ENCODE measurements at regions not wholly inside any gene's neighbourhood (a gene's known extent, or its start where the extent isn't known, plus 50 kb on each side); places are given as distances from the start of the nearest gene placed in this dataset.

GRCh38 chr5:175765858-175766257, 105.5 kb upstream of the CPLX2 start:
- no peak for DNase-seq

- DNase-seq = no peak
Observed at GRCh38 chr5:175766963-175767362, 104.4 kb upstream of the CPLX2 start.

DNA sequence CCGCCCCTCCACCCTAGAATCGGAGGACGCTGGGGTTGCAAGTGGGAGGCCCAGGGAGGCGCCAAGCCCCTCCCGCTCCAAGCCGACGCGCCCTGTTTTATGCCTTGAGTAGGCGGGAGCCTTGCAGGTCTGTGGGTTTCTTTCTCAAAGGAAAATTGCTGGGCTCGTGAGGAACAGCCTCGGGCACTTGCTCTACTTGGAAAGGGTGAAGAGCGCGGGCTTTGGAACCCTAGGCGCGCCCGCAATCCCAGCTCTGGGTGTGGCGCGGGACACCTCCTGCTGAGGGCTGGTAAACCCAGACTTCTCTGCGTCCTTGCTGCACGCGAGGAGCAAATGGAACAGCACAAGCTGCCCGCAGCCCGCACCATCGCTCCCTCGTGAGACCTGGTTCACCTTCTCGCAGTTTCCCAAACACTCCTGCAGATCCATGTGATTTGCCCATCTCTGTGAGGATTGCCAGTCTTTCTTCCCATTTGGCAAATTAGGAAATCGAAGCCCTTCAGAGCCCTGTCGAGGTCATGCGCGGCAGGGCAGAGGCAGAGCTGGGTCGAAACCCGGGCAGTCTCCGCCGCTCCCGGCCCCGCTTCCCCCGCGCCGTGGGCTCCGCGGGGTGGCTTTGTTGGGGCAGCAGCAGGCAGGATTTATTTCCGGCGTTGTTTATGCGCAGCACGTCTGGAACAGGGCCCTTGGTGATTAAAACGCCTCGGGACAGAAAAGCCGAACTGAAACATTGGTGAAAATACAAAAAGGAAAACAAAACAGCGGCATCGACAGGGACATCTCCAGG, 98.4 kb upstream of the CPLX2 start:
- DNase-seq = no peak

GRCh38 chr5:175773534-175774070, 97.8 kb upstream of the CPLX2 start:
- no peak for DNase-seq

- DNase-seq = no peak
Observed at GRCh38 chr5:175775416-175775815, 96.0 kb upstream of the CPLX2 start.

GRCh38 chr5:175778951-175779503, 92.4 kb upstream of the CPLX2 start:
- peak; percentile 31 for DNase-seq

DNA sequence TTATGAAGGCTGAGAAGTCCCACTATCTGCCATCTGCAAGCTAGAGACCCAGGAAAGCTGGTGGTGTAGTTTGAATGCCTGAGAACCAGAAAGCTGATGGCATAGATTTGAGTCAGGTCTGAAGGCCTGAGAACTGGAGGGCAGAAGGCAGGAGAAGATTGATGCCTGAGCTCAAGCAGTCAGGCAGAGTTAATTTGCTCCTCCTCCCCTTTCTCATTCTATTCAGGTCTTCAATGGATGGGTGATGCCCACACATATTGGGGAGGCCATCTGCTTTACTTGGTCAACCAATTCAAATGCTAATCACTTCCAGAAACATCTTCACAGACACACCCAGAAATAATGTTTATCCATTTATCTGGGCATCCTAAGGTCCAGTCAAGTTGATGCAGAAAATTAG, 87.6 kb upstream of the CPLX2 start:
- no peak for DNase-seq

DNA sequence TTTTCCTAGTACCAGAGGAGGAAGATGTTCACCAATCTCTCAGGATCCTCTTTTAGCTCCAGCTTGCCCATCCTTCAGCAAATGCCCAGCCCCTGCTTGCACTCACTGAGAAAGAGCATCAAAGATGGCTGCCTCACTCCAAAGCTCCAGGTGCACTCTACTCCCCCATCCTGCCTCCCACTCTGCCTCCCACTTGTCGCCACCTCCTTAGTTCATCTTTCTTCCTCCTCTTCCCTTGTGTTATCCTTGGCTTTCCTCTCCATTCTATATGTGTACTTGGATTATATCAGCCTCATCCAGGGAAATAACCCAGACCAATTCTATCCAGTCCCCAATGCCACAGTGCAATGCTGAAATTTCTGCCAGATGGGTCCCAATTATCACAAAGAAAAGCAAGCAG, 87.1 kb upstream of the CPLX2 start:
- no peak for DNase-seq

GRCh38 chr5:175785681-175786080, 85.7 kb upstream of the CPLX2 start:
- no peak for DNase-seq

DNA sequence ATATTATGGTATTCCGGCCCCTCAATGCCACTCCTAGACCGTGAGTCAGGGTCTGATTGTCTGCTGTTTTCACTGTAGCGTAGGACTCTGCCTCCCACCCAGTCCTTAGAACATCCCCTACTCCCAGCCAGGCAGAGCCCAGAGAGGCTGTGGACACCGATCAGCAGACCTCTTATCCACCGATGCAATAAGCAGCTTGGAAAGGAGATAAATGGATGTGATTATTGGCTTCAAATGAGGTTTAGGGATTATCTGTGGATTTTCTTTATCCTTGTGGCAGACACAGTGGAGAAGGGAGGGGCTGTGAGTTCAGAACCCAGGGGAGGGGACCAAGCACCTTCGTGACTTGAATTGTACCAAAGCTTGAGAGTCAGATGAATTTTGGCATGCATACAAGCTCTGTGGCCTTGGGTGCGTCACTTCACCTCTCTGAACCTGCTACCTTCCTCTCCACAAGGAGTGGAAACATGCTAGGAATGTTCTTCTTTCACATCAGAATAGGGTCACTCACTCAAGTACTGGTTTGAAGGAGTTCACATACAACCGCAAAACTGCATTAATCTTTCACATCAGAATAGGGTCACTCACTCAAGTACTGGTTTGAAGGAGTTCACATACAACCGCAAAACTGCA, 83.1 kb upstream of the CPLX2 start:
- DNase-seq = no peak

DNA sequence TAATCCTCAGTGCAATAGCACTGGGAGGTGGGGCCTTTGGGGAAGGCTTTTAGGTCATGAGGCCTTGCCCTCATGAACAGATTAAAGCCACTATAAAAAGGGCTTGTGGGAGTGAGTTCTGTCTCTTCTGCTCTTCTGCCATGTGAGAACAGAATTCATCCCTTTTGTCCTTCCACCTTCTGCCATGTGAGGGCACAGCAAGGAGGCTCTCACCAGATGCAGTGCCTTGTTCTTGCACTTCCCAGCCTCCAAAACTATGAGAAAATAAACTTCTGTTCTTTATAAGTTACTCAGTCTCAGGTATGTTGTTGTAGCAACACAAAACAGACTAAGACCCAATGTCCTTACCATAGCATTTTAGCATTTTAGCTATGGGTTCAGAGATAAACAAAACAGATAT, 81.7 kb upstream of the CPLX2 start:
- DNase-seq = no peak

DNA sequence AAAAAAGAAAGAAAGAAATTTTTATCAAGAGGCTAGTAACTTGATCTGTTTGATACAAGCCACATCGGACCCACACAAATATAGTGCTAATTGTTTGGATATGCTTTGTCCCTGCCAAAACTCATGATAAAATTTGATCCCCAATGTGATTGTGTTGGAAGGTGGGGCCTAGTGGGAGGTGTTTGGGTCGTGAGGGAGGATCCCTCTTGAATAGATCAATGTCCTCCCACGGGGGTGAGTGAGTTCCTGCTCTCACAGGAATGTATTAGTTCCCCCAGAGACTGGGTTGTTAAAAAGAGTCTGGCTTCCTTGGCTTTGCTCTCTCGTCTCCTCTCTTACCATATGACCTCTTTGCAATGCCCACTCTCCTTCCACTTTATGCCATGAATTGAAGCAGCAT, 80.6 kb upstream of the CPLX2 start:
- no peak for DNase-seq

GRCh38 chr5:175795959-175796358, 75.4 kb upstream of the CPLX2 start:
- no peak for DNase-seq

DNA sequence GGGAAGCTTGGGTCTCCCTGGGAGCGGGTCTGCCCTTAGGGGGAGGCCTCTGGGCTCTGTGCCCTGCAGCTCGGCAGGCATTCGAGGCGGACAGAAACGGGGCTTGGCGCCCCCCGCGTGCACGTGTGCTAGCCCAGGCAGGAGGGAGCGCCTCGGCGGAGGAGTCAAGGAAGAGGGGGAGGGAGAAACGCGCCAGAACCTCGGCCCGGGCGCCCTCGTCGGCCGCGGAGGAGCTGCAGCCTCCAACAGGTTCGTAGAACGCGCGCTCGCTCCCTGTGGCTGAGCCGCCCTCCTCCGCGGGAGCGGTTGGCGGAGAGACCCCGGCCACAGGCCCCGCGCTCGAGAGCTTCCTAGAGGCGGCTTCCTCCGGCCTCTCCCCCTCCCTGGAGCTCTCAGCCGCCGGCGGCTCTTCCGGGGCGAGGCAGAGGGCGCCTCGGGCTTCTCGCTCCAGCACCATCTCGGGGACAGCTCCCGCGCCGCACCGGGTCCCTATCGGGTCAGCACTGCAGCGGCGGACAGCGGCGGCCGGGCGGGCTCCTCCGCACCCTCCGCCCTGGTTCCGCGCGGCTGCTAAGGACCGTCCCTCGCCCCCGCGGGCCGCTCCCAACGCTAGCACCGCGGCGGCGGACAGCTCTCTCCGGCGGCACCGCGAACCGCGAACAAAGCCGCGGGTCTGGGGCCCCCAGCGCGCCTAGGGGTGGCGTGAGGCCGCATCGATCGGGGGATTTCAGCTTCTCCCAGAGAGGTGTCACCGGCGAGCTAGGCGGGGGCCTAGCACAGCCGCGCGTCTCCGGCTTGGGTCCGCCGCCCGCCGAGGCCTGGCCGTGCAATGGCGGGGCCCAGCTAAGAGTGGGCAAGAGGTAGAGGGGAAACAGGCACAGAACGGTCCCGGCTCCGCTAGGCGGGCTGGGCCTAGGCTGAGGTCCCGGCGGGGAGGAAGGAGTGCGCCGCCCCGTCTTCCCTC, 74.6 kb upstream of the CPLX2 start:
- peak; percentile 81 for DNase-seq

- no peak for DNase-seq
Observed at GRCh38 chr5:175797521-175798038, 73.8 kb upstream of the CPLX2 start.

- no peak for DNase-seq
Observed at GRCh38 chr5:175798626-175799025, 72.8 kb upstream of the CPLX2 start.

GRCh38 chr5:175800656-175801081, 70.7 kb upstream of the CPLX2 start:
- DNase-seq = peak; percentile 69

DNA sequence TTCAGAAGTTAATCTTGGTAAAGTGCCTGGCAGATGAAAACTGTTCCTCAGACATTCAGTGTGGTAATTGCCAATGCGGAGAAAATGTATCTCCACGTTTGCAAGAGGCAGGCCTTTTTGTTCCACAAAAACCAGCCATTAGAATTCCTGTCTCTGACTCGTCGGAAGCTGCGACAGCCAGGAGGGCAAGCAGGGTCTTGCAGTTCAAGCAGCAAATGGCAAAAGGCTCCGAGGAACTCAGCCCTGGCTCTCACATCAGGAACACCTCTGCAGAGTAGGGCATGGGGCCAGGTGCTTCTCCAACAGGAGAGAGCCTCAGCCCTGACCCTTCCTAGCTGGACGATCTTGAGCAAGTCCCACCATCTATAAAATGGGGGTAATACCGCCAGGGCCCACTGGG, 69.0 kb upstream of the CPLX2 start:
- DNase-seq = no peak

DNA sequence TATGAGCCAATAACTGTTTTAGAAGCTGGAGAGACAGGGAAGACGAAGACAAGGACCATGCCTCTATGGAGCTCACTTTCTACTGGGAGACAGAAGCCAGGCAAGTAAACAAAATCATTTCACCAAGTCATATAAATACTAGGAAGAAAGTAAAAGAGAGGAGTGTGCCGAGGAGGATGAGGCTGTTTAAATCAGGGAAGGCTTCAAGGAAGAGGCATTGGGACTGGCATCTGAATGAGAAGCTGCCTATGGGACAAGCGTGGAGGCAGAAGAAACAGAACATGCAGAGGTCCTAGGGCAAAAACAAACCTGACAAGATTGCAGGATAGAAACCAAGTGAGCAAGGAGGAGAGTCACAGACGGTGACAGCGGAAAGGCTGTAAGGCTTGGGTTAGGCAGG, 68.1 kb upstream of the CPLX2 start:
- no peak for DNase-seq

DNA sequence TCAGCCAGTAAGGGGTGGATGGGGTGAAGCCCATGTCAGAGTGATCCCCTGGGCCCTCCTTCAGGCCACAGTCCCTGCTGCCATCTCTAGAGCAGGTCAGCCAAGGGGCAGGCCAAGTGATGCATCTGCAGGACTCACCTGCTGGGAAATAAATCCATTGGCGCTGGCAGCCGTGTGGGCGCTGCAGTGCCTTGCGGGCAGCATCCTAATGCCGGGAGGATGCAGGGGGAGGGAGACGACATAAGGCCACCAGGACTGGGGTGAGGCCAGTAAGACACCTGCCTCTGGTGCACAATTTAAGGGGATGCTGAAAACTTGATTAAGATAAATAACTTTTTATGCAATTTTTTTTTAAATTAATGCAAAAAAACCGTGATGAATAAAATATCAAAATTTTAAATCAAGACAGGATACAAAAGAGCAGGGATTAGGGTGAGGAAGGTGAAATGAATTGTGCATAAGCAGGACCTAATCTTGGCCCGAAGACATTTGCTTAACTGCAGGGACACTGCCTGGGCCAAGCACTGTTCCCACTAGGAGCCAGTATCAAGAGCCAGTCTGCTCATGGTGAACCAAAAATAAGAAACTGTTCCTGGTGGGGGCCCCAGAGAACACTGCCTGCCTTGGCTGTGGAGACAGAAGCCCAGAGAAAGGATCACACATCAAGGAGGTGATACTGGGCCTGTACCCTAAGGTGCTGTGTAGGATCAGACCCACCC, 67.5 kb upstream of the CPLX2 start:
- no peak for DNase-seq

DNA sequence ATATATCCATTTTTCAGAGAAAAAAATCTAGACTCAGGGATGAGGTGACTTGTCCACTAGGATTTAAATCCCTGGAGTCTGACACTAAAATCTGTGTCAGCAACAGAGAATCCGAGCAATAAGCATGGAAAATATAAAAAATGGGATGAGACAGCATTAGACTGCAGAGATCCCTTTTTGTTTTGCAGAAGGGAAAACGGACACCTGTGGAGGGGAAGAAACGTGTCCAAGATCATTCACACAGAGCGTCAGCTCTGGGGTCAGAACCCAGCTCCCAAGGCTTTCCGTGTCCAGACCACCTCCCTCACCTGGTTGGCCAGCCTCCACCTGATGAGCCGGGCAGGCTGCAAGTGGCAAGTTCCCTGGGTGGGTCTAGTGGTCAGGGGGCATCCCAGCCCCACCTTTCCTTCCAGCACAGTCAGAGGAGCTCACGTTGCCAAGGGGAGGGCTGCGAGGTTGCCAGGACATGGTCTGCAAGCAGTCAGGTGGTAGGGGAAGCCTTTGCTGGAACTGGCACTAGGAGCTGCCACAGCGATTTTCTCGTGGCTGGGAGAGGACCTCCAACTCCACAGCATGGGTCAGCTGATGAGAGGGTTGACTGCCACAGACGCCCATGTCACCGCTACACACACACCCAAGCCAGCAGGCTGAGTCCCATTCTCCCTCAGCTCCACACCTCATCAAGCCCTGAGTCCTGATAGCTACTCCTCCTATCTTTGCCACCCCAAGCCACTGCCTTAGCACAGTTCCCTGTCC, 65.9 kb upstream of the CPLX2 start:
- no peak for DNase-seq
